MM.1S (cell line): ENCODE measurements at regions not wholly inside any gene's neighbourhood (a gene's known extent, or its start where the extent isn't known, plus 50 kb on each side); places are given as distances from the start of the nearest gene placed in this dataset.

ENCODE experiments used
- DNase-seq: peaks from one replicate; pipeline ENCODE4 v3.0.0-alpha.2; 2015
- H2AFZ ChIP-seq: fragments of 300-600 bp; sonication (generic); 2 replicates; pipeline ENCODE4 v1.6.0; 2016; ENCODE audit warnings: antibody characterized with exemption, low read length
- H3F3A ChIP-seq: fragments of 300-600 bp; sonication (generic); 2 replicates; pipeline ENCODE4 v1.6.1; 2016; ENCODE audit warnings: mild to moderate bottlenecking, antibody characterized with exemption, low read length, moderate library complexity, mixed read lengths; ENCODE audit not compliant: insufficient read depth
- H3K27ac ChIP-seq: fragments of 300-600 bp; sonication (generic); 2 replicates; pipeline ENCODE4 v1.5.1; 2016; ENCODE audit warnings: mild to moderate bottlenecking, low read length
- H3K27me3 ChIP-seq: fragments of 300-600 bp; sonication (generic); replicated peaks from 2 replicates; pipeline ENCODE4 v1.6.0; 2016; ENCODE audit warnings: low read length; ENCODE audit not compliant: insufficient read depth
- H3K36me3 ChIP-seq: fragments of 300-600 bp; sonication (generic); replicated peaks from 2 replicates; pipeline ENCODE4 v1.6.1; 2016; ENCODE audit warnings: mild to moderate bottlenecking, low read length, mixed read lengths; ENCODE audit not compliant: insufficient read depth
- H3K4me1 ChIP-seq: fragments of 300-600 bp; sonication (generic); 2 replicates; pipeline ENCODE4 v1.6.1; 2016; ENCODE audit warnings: low read length, mixed read lengths
- H3K4me2 ChIP-seq: fragments of 300-600 bp; sonication (generic); 2 replicates; pipeline ENCODE4 v1.6.0; 2016; ENCODE audit warnings: low read depth, low read length
- H3K4me3 ChIP-seq: fragments of 300-600 bp; sonication (generic); 2 replicates; pipeline ENCODE4 v1.5.1; 2016; ENCODE audit warnings: low read length, mixed read lengths
- H3K79me2 ChIP-seq: fragments of 300-600 bp; sonication (generic); 2 replicates; pipeline ENCODE4 v1.6.1; 2016; ENCODE audit warnings: mixed run types, low read length, mixed read lengths
- H3K9ac ChIP-seq: fragments of 300-600 bp; sonication (generic); 2 replicates; pipeline ENCODE4 v1.6.1; 2016; ENCODE audit warnings: low read length, mixed read lengths
- H3K9me2 ChIP-seq: fragments of 300-600 bp; sonication (generic); replicated peaks from 2 replicates; pipeline ENCODE4 v1.6.1; 2016; ENCODE audit warnings: mild to moderate bottlenecking, low read length, mixed read lengths; ENCODE audit not compliant: insufficient read depth
- H3K9me3 ChIP-seq: fragments of 300-600 bp; sonication (generic); replicated peaks from 2 replicates; pipeline ENCODE4 v1.6.1; 2016; ENCODE audit warnings: mild to moderate bottlenecking, low read length, mixed read lengths; ENCODE audit not compliant: insufficient read depth
- H4K20me1 ChIP-seq: fragments of 300-600 bp; sonication (generic); 2 replicates; pipeline ENCODE4 v1.6.1; 2016; ENCODE audit warnings: mild to moderate bottlenecking, low read length, moderate library complexity, mixed read lengths; ENCODE audit not compliant: insufficient read depth
- EZH2 ChIP-seq: fragments of 300-600 bp; sonication (generic); optimal IDR thresholded peaks from 2 replicates; pipeline ENCODE3; 2017; ENCODE audit warnings: low read depth, mild to moderate bottlenecking, antibody characterized with exemption, low read length, mixed read lengths
- EZH2phosphoT487 ChIP-seq: fragments of 300-600 bp; sonication (generic); IDR thresholded peaks from 2 replicates; pipeline ENCODE4 v1.6.1; 2018; ENCODE audit warnings: antibody characterized with exemption, low read length
- TF ChIP-seq, protein P1 (sequence below): fragments of 300-600 bp; sonication (generic); IDR thresholded peaks from 2 replicates; pipeline ENCODE4 v1.5.1; 2016; ENCODE audit warnings: antibody characterized with exemption, low read length, mixed read lengths

DNA sequence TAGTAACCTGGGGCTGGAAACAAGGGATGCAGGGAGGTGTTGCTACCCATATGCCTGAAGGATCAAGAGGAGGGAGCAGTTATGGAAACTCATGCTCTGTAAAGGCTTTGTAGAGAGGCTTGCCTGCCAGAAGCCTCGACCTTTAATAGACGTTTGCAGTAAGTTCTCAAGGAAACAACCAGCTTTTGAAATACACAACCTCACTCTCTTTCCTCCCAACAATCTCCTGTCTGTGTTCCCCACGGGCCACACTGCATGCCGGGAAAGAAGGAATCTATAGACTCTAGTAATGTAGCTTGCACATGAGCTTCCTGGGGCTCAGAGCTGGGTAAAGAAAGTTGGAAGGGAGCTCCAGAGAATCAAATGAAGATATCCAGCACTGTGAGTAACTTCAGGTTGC, 101.6 kb upstream of the PACRGL start:
- Histone ChIP-seq H3K4me2 (no peak overlapping the region), H3K9me3 (no peaks in the 10 kb centered on the region), H3K4me3 (no peak overlapping the region), H3K79me2 (no peaks in the 10 kb centered on the region), H3K27me3 (no peaks in the 10 kb centered on the region), H2AFZ (no peak overlapping the region), H3F3A (no peaks in the 10 kb centered on the region), H3K9ac (no peak overlapping the region), H3K36me3 (no peaks in the 10 kb centered on the region), H3K27ac (no peak overlapping the region), H4K20me1 (no peaks in the 10 kb centered on the region), H3K9me2 (no peaks in the 10 kb centered on the region), H3K4me1 (no peaks in the 10 kb centered on the region)
- no peak for TF ChIP-seq EZH2
- TF ChIP-seq EZH2phosphoT487, result no peak
- TF ChIP-seq, protein P1, sequence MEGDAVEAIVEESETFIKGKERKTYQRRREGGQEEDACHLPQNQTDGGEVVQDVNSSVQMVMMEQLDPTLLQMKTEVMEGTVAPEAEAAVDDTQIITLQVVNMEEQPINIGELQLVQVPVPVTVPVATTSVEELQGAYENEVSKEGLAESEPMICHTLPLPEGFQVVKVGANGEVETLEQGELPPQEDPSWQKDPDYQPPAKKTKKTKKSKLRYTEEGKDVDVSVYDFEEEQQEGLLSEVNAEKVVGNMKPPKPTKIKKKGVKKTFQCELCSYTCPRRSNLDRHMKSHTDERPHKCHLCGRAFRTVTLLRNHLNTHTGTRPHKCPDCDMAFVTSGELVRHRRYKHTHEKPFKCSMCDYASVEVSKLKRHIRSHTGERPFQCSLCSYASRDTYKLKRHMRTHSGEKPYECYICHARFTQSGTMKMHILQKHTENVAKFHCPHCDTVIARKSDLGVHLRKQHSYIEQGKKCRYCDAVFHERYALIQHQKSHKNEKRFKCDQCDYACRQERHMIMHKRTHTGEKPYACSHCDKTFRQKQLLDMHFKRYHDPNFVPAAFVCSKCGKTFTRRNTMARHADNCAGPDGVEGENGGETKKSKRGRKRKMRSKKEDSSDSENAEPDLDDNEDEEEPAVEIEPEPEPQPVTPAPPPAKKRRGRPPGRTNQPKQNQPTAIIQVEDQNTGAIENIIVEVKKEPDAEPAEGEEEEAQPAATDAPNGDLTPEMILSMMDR, result no peak
- DNase-seq, result no peak

DNA sequence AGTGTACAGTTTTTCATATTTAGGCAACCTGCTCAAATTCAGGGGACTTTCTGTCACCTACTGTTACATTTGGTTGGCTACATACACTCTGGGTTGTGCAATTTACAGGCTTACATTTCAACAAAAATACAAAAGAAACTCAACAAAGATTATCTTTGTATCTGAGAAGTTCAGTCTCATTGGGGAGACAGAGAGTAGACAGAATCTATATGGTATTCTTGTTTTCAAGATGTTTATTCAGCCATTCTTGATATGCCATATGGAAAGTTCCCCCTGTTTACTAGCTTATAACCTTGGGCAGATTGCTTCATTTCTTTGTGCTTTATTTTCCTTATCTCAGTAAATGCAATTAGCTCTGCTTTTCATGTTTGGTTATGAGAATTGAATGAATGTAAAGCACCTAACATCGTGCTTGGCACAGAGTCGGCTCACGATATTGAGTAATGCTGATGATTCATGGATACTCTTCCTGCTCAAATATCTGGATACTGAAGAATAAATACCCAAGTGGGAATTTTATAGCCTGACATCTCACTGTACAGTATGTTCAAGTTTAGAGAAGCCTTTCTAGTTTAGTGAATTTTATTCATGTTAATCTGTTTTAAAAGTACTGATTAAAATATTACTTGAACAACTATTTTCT, 96.5 kb upstream of the PACRGL start:
- Histone ChIP-seq H3K4me1 (no peaks in the 10 kb centered on the region), H3F3A (no peaks in the 10 kb centered on the region), H3K4me2 (no peak overlapping the region), H3K79me2 (no peaks in the 10 kb centered on the region), H3K9ac (no peak overlapping the region), H3K27ac (no peak overlapping the region), H3K9me2 (no peaks in the 10 kb centered on the region), H2AFZ (no peak overlapping the region), H4K20me1 (no peaks in the 10 kb centered on the region), H3K9me3 (no peaks in the 10 kb centered on the region), H3K36me3 (no peaks in the 10 kb centered on the region), H3K4me3 (no peak overlapping the region), H3K27me3 (no peaks in the 10 kb centered on the region)
- DNase-seq, result no peak
- TF ChIP-seq EZH2phosphoT487 (no peak), EZH2 (no peak)
- TF ChIP-seq, protein P1, result no peak

DNA sequence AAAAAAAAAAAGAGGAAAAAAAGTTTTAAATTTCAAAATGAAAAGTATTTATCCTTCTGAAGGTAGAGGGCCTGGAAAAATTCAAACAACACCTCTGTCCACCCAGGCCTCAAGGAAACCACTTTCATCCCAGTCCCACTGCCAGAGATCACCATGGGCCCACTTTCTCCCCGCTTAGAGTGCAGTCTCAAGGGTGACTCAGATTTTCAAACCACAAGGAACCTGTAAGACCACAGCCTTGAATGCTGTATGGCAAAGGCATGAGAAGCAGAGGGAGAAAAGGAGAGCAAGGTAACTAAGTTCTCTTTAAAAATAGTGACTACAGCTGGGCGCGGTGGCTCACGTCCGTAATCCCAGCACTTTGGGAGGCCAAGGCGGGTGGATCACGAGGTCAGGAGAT, 87.9 kb upstream of the PACRGL start:
- no peaks in the 10 kb centered on the region for H3F3A ChIP-seq
- H3K4me1 ChIP-seq, result no peaks in the 10 kb centered on the region
- no peaks in the 10 kb centered on the region for H3K27me3 ChIP-seq
- no peak overlapping the region for H3K4me3 ChIP-seq
- no peak for DNase-seq
- H3K79me2 ChIP-seq, result no peaks in the 10 kb centered on the region
- TF ChIP-seq EZH2phosphoT487, result no peak
- TF ChIP-seq, protein P1, result no peak
- H3K9ac ChIP-seq, result no peak overlapping the region
- no peak overlapping the region for H3K27ac ChIP-seq
- H3K9me2 ChIP-seq, result no peaks in the 10 kb centered on the region
- no peak overlapping the region for H2AFZ ChIP-seq
- no peak overlapping the region for H3K4me2 ChIP-seq
- H3K36me3 ChIP-seq, result no peaks in the 10 kb centered on the region
- H4K20me1 ChIP-seq, result no peaks in the 10 kb centered on the region
- no peaks in the 10 kb centered on the region for H3K9me3 ChIP-seq
